GM23248 (cell line): ENCODE measurements at regions not wholly inside any gene's neighbourhood (a gene's known extent, or its start where the extent isn't known, plus 50 kb on each side); places are given as distances from the start of the nearest gene placed in this dataset.
"Not testable (repeated sequence)": the region's sequence is repeated elsewhere in the genome, so short reads cannot be mapped to it uniquely, and the experiment has no call there.

Source experiments
- EZH2 ChIP-seq: fragments of 200-600 bp; sonication (generic); IDR thresholded peaks from 2 replicates; pipeline ENCODE4 v1.6.1; 2018; ENCODE audit warnings: antibody characterized with exemption, mild to moderate bottlenecking; ENCODE audit not compliant: insufficient read depth, poor library complexity, severe bottlenecking
- EZH2phosphoT487 ChIP-seq: fragments of 200-600 bp; sonication (generic); IDR thresholded peaks from 2 replicates; pipeline ENCODE4 v1.6.1; 2018; ENCODE audit warnings: antibody characterized with exemption, moderate library complexity, mild to moderate bottlenecking, low read depth; ENCODE audit not compliant: insufficient read depth

- not testable (repeated sequence) for TF ChIP-seq EZH2, EZH2phosphoT487
Measured at GRCh38 chr5:116705121-116705519, 130.5 kb upstream of the SEMA6A start.
